ENCODE measurements at regions not wholly inside any gene's neighbourhood (a gene's known extent, or its start where the extent isn't known, plus 50 kb on each side); places are given as distances from the start of the nearest gene placed in this dataset.

- Mint-ChIP-seq H3K27me3 (peaks cover 7% of the 10 kb centered on the region), H3K36me3 (ENCODE audit: low read depth) (no peaks in the 10 kb centered on the region), H3K4me1 (no peaks in the 10 kb centered on the region), H3K27ac (no peak overlapping the region), H3K4me3 (no peak overlapping the region)
- ATAC-seq = no peak
- H3K9me3 ChIP-seq (ENCODE audit: control insufficient read depth, low read length, poor library complexity, severe bottlenecking) = no peaks in the 10 kb centered on the region
- DNase-seq = no peak
Observed at GRCh38 chr3:160076519-160076918, 87.9 kb downstream of the IL12A start.

GRCh38 chr3:160078533-160078932 is 89.9 kb downstream of the IL12A start:
- Mint-ChIP-seq H3K36me3 (ENCODE audit: low read depth) (no peaks in the 10 kb centered on the region), H3K27ac (no peak overlapping the region), H3K4me3 (no peak overlapping the region), H3K27me3 (peaks cover 5% of the 10 kb centered on the region), H3K4me1 (no peaks in the 10 kb centered on the region)
- DNase-seq = no peak
- no peak for ATAC-seq
- no peaks in the 10 kb centered on the region for H3K9me3 ChIP-seq (ENCODE audit: control insufficient read depth, low read length, poor library complexity, severe bottlenecking)

DNA sequence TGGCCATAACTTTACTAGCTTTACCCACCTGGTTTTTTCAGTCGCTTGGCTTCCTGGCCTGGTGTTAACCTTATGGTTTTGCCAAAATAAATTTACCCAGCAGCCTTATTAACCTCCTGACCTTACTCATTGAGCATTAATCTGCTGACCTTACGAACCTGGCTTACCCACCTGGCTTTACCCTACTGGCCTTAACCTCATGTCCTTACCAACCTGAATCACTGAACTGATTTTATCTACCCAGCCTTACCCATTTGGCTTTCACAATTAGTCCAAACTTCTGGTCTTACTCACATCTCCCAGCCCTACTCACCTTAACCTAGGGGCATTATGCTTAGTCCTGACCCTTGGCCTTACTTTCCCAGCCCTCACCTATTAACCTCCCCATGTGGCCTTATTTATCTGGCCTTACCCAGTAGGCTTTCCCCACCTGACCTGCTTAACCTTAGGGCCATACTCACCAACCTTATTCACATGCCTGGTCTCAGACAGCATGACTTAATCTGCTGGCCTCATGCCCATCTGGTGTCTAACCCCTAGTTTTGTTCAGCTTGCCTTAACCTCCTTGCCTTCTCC is 93.4 kb downstream of the IL12A start:
- ATAC-seq = no peak

DNA sequence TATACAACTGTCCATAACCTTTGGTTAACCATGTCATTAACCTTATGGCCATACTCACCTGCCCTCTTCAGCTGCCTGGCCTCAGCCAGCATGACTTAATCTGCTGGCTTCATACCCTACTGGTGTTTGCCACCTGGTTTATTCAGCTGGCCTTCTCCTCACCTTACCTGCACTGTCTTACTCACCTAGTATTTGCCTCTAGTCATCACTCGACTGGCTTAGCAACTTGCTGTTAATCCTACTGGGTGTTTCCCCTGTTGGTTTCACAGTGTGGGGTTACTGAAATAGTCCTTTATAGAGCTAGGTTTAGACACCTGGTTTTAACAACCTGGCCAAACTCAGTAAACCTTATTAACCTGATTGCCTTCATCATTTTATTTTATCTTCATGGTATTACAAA is 96.4 kb downstream of the IL12A start:
- no peaks in the 10 kb centered on the region for H3K4me1 Mint-ChIP-seq
- H3K4me3 Mint-ChIP-seq = no peak overlapping the region
- H3K27ac Mint-ChIP-seq = no peak overlapping the region
- H3K36me3 Mint-ChIP-seq (ENCODE audit: low read depth) = no peaks in the 10 kb centered on the region
- DNase-seq (no peak), ATAC-seq (no peak)
- no peaks in the 10 kb centered on the region for H3K9me3 ChIP-seq (ENCODE audit: control insufficient read depth, low read length, poor library complexity, severe bottlenecking)
- no peaks in the 10 kb centered on the region for H3K27me3 Mint-ChIP-seq

More for the DNA sequence above, 93.4 kb downstream of the IL12A start:
- DNase-seq = no peak
- Mint-ChIP-seq H3K36me3 (ENCODE audit: low read depth) (no peaks in the 10 kb centered on the region), H3K27me3 (no peaks in the 10 kb centered on the region), H3K4me1 (no peaks in the 10 kb centered on the region), H3K27ac (no peak overlapping the region), H3K4me3 (no peak overlapping the region)
- H3K9me3 ChIP-seq (ENCODE audit: control insufficient read depth, low read length, poor library complexity, severe bottlenecking) = no peaks in the 10 kb centered on the region

GRCh38 chr3:160088492-160089137 is 100.0 kb downstream of the IL12A start:
- Mint-ChIP-seq H3K27me3 (no peaks in the 10 kb centered on the region), H3K4me3 (no peak overlapping the region), H3K27ac (no peak overlapping the region), H3K4me1 (no peaks in the 10 kb centered on the region), H3K36me3 (ENCODE audit: low read depth) (no peaks in the 10 kb centered on the region)
- no peaks in the 10 kb centered on the region for H3K9me3 ChIP-seq (ENCODE audit: control insufficient read depth, low read length, poor library complexity, severe bottlenecking)
- DNase-seq (no peak), ATAC-seq (no peak)

DNA sequence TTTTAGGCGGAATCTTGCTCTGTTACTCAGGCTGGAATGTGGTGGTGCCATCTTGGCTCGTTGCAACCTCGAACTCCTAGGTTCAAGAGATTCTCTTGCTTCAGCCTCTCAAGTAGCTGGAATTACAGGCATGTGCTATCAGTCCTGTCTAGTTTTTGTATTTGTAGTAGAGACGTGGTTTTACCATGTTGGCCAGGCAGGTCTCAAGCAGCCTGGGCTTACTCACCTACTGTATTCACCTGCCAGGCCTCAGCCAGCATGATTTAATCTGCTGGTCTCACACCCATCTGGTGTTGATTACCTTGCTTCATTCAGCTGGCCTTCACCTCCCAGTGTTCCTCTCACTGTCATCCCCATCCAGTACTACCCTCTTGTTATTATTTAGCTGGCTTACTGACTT is 102.0 kb downstream of the IL12A start:
- Mint-ChIP-seq H3K4me1 (no peaks in the 10 kb centered on the region), H3K27me3 (no peaks in the 10 kb centered on the region)
- no peak for DNase-seq

GRCh38 chr3:160091441-160091840 is 102.8 kb downstream of the IL12A start:
- no peaks in the 10 kb centered on the region for H3K36me3 Mint-ChIP-seq (ENCODE audit: low read depth)
- DNase-seq (no peak), ATAC-seq (no peak)
- H3K27ac Mint-ChIP-seq = no peak overlapping the region
- no peaks in the 10 kb centered on the region for H3K4me1 Mint-ChIP-seq
- no peaks in the 10 kb centered on the region for H3K27me3 Mint-ChIP-seq
- H3K4me3 Mint-ChIP-seq = no peak overlapping the region
- no peaks in the 10 kb centered on the region for H3K9me3 ChIP-seq (ENCODE audit: control insufficient read depth, low read length, poor library complexity, severe bottlenecking)

More for the DNA sequence above, 102.0 kb downstream of the IL12A start:
- Mint-ChIP-seq H3K27ac (no peak overlapping the region), H3K36me3 (ENCODE audit: low read depth) (no peaks in the 10 kb centered on the region), H3K4me3 (no peak overlapping the region)
- no peak for ATAC-seq
- no peaks in the 10 kb centered on the region for H3K9me3 ChIP-seq (ENCODE audit: control insufficient read depth, low read length, poor library complexity, severe bottlenecking)

DNA sequence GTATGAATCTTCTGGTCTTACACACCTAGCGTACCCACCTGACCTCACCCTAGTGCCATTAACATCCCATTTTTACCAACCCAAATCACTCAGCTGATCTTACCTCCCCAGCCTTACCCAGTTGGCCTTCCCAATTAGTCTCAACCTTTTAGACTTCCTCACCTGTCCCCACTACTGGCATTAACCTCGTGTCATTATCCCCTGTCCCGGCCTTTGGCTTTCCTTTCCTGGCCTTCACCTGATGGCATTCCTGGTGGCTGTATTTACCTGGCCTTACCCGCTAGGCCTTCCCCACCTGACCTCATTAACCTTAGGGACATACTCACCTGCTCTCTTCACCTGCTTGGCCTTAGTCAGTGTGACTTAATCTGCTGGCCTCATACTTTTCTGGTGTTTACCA is 104.1 kb downstream of the IL12A start:
- no peaks in the 10 kb centered on the region for H3K9me3 ChIP-seq (ENCODE audit: control insufficient read depth, low read length, poor library complexity, severe bottlenecking)
- no peak for ATAC-seq
- Mint-ChIP-seq H3K27me3 (no peaks in the 10 kb centered on the region), H3K36me3 (ENCODE audit: low read depth) (no peaks in the 10 kb centered on the region), H3K27ac (no peak overlapping the region), H3K4me3 (no peak overlapping the region), H3K4me1 (no peaks in the 10 kb centered on the region)
- DNase-seq = no peak

DNA sequence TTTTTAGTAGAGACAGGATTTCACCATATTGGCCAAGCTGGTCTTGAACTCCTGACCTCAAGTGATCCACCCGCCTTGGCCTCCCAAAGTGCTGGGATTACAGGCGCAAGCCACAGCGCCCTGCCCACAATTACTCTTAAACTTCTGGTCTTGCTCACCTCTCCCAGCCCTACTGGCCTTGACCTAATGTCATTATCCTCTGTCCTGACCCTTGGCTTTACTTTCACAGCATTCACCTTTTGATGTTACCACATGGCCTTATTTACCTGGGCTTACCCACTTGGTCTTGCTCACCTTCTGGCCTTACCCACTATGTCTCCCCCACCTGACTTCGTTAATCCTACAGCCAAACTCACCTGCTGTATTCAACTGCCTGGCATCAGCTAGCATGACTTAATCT is 105.9 kb downstream of the IL12A start:
- no peak overlapping the region for H3K4me3 Mint-ChIP-seq
- H3K27me3 Mint-ChIP-seq = no peaks in the 10 kb centered on the region
- H3K9me3 ChIP-seq (ENCODE audit: control insufficient read depth, low read length, poor library complexity, severe bottlenecking) = no peaks in the 10 kb centered on the region
- DNase-seq = no peak
- no peak overlapping the region for H3K27ac Mint-ChIP-seq
- H3K36me3 Mint-ChIP-seq (ENCODE audit: low read depth) = no peaks in the 10 kb centered on the region
- no peak for ATAC-seq
- no peaks in the 10 kb centered on the region for H3K4me1 Mint-ChIP-seq

DNA sequence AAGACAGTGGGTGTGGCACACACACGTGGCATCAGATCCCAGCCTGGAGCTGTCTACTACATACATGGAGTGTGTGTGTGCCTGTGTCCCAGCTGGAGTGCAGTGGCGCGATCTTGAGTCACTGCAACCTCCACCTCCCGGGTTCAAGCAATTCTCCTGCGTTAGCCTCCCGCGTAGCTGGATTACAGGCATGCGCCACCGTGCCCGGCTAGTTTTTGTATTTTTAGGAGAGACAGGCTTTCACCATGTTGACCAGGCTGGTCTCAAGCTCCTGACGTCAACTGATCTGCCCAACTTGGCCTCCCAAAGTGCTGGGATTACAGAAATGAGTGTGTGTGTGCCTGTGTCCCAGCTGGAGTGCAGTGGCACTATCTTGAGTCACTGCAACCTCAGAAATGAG is 108.8 kb downstream of the IL12A start:
- ATAC-seq (no peak), DNase-seq (no peak)
- H3K4me3 Mint-ChIP-seq = no peak overlapping the region
- H3K4me1 Mint-ChIP-seq = no peaks in the 10 kb centered on the region
- H3K27ac Mint-ChIP-seq = no peak overlapping the region
- no peaks in the 10 kb centered on the region for H3K9me3 ChIP-seq (ENCODE audit: control insufficient read depth, low read length, poor library complexity, severe bottlenecking)
- H3K36me3 Mint-ChIP-seq (ENCODE audit: low read depth) = peaks cover 3% of the 10 kb centered on the region
- H3K27me3 Mint-ChIP-seq = peaks cover 20% of the 10 kb centered on the region

DNA sequence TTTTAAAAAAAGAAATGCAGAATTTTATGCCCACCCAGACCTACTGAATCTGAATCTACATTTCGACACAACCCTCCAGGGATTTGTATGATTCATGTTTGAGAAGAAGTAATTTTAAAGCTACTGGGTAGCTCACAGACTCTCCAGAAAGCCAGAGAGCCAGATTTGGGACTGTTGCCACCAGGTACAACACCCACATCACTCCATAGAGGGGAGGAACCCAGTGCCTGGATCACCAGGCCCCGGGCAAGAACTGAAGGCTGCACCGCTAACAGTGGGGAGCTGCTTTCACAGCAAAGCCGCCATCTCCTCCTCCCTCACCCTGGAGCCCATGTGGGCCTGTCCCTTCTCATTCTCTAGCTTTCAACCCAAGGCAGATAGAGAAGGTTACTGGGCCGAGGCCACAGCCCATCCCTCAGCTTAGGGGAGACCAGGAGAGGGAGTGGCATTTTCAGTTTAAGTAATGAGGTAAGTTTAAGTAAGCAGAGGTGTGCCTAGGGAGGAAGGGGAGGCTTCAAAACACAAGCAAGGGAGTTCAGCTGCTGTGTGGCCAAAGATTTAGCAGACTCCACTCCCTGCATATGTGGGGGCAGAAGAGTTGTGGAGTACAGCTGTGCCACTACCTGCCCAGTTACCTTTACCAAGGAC is 109.8 kb downstream of the IL12A start:
- DNase-seq (no peak), ATAC-seq (no peak)
- no peaks in the 10 kb centered on the region for H3K4me1 Mint-ChIP-seq
- peaks cover 3% of the 10 kb centered on the region for H3K36me3 Mint-ChIP-seq (ENCODE audit: low read depth)
- no peak overlapping the region for H3K4me3 Mint-ChIP-seq
- H3K27ac Mint-ChIP-seq = no peak overlapping the region
- peaks cover 20% of the 10 kb centered on the region for H3K27me3 Mint-ChIP-seq
- H3K9me3 ChIP-seq (ENCODE audit: control insufficient read depth, low read length, poor library complexity, severe bottlenecking) = no peaks in the 10 kb centered on the region

DNA sequence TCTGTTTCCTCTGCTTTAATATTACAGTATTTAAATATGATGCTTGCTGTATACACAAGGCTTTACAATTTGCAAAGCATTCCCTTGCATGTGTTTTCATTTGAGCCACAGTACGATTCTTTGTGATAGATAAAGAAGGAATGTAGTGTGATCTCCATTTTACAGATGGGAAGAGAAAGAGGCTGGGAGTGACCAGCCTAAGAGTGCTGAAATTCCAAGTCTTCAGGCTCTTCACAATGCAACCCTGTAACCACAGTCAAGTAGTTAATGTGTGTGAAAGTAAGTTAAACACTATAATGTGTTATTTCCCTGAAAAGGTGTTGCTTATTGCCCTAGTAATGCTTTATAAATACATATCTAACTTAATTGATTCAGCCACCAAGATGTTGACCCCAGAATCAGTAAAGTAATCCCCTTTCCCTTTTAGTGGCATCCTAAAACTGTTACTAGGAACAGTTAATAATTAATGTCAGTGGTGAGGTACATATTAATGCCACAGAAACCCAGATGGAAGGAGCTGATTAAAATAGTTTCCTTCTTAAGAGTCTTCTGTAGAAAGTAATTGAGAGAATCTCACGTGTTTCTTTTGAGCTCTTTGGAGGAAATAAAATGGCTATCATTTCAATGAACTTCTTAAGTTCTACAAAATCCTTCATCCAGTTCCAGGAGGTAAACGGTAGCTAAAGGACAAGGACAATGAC is 110.4 kb downstream of the IL12A start:
- H3K4me1 Mint-ChIP-seq = no peaks in the 10 kb centered on the region
- DNase-seq = no peak
- H3K9me3 ChIP-seq (ENCODE audit: control insufficient read depth, low read length, poor library complexity, severe bottlenecking) = no peaks in the 10 kb centered on the region
- no peak for ATAC-seq
- H3K36me3 Mint-ChIP-seq (ENCODE audit: low read depth) = peaks cover 3% of the 10 kb centered on the region
- H3K4me3 Mint-ChIP-seq = no peak overlapping the region
- no peak overlapping the region for H3K27ac Mint-ChIP-seq
- H3K27me3 Mint-ChIP-seq = peaks cover 20% of the 10 kb centered on the region

DNA sequence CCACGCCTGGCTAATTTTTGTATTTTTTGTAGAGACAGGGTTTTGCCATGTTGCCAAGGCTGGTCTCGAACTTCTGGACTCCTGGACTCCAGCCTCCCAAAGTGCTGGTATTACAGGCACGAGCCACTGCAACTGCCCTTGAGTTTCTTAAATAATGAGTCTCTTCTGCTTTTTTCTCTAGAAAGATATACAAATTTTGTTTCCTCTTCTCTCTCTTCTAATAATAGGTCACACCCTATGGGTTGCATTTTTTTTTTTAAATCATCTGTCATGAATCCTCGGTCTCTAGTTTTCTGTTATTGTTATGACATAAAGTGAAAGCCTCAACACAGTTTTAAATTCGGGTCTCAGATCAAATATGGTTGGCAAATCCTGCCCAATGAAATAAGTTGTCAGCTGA is 111.2 kb downstream of the IL12A start:
- Mint-ChIP-seq H3K36me3 (ENCODE audit: low read depth) (peaks cover 3% of the 10 kb centered on the region), H3K27ac (no peak overlapping the region), H3K4me1 (no peaks in the 10 kb centered on the region), H3K4me3 (no peak overlapping the region), H3K27me3 (peaks cover 20% of the 10 kb centered on the region)
- no peaks in the 10 kb centered on the region for H3K9me3 ChIP-seq (ENCODE audit: control insufficient read depth, low read length, poor library complexity, severe bottlenecking)
- ATAC-seq (no peak), DNase-seq (no peak)

Data from T-helper 17 cell (primary cell).